Gastroesophageal sphincter (tissue), 2 donors: ENCODE measurements at regions not wholly inside any gene's neighbourhood (a gene's known extent, or its start where the extent isn't known, plus 50 kb on each side); places are given as distances from the start of the nearest gene placed in this dataset.

ENCODE experiments used
- POLR2A ChIP-seq, 2 donors: fragments of 450-650 bp; IDR thresholded peaks; one replicate each; pipeline ENCODE4 v1.6.1; 2017; ENCODE audit warnings: antibody characterized with exemption in 2 of 2, mild to moderate bottlenecking in 2 of 2, moderate library complexity in 1 of 2
- POLR2AphosphoS5 ChIP-seq: sonication (generic); formaldehyde crosslinking; IDR thresholded peaks from one replicate; pipeline ENCODE4 v1.6.1; 2017; ENCODE audit warnings: antibody characterized with exemption

- no peak for TF ChIP-seq POLR2AphosphoS5
- TF ChIP-seq POLR2A (IDR thresholded peaks at IDR 0.05): no peak
These were observed 110.0 kb upstream of the COL11A1 start for GRCh38 chr1:103218369-103218768.
